Loucy (cell line): ENCODE measurements at regions not wholly inside any gene's neighbourhood (a gene's known extent, or its start where the extent isn't known, plus 50 kb on each side); places are given as distances from the start of the nearest gene placed in this dataset.
"Not testable (repeated sequence)": the region's sequence is repeated elsewhere in the genome, so short reads cannot be mapped to it uniquely, and the experiment has no call there.

Experiments used
- H2AFZ ChIP-seq: fragments of 200-600 bp; sonication (generic); 2 replicates; pipeline ENCODE4 v1.6.0; 2016; ENCODE audit warnings: antibody characterized with exemption, mild to moderate bottlenecking, low read length, moderate library complexity
- H3F3A ChIP-seq: fragments of 200-600 bp; 2 replicates; pipeline ENCODE4 v1.6.0; 2016; ENCODE audit warnings: antibody characterized with exemption, low read depth, mild to moderate bottlenecking
- H3K27me3 ChIP-seq: fragments of 200-600 bp; sonication (generic); 2 replicates; pipeline ENCODE4 v1.6.1; 2014; ENCODE audit warnings: low read length, mild to moderate bottlenecking; ENCODE audit not compliant: insufficient read depth, poor library complexity, severe bottlenecking
- H3K36me3 ChIP-seq: fragments of 200-600 bp; sonication (generic); 2 replicates; pipeline ENCODE4 v1.6.1; 2016; ENCODE audit warnings: low read length; ENCODE audit not compliant: insufficient read depth
- H3K4me1 ChIP-seq: fragments of 200-600 bp; sonication (generic); 2 replicates; pipeline ENCODE4 v1.5.1; 2014; ENCODE audit warnings: low read length, mild to moderate bottlenecking; ENCODE audit not compliant: insufficient read depth, poor library complexity, severe bottlenecking
- H3K4me2 ChIP-seq: fragments of 200-600 bp; sonication (generic); 2 replicates; pipeline ENCODE4 v1.6.0; 2014; ENCODE audit warnings: antibody characterized with exemption, low read length, low read depth, mild to moderate bottlenecking; ENCODE audit not compliant: poor library complexity, severe bottlenecking
- H3K4me3 ChIP-seq: fragments of 200-600 bp; sonication (generic); 2 replicates; pipeline ENCODE4 v1.5.1; 2014; ENCODE audit warnings: low read length, mild to moderate bottlenecking, mixed read lengths; ENCODE audit not compliant: poor library complexity, severe bottlenecking
- H3K79me2 ChIP-seq: fragments of 200-600 bp; sonication (generic); 2 replicates; pipeline ENCODE4 v1.6.1; 2014; ENCODE audit warnings: low read length; ENCODE audit not compliant: insufficient read depth
- H3K9ac ChIP-seq: fragments of 200-600 bp; sonication (generic); 2 replicates; pipeline ENCODE4 v1.6.0; 2014; ENCODE audit warnings: mild to moderate bottlenecking, low read depth, low read length, moderate library complexity; ENCODE audit not compliant: poor library complexity, severe bottlenecking
- H3K9me2 ChIP-seq: fragments of 200-600 bp; sonication (generic); replicated peaks from 2 replicates; pipeline ENCODE4 v1.6.1; 2016; ENCODE audit warnings: low read depth, low read length, mixed read lengths
- H3K9me3 ChIP-seq: fragments of 200-600 bp; sonication (generic); 2 replicates; pipeline ENCODE4 v1.6.1; 2014; ENCODE audit warnings: mild to moderate bottlenecking, antibody characterized with exemption, low read length, low read depth; ENCODE audit not compliant: insufficient read depth
- H4K20me1 ChIP-seq: fragments of 200-600 bp; sonication (generic); 2 replicates; pipeline ENCODE4 v1.6.0; 2014; ENCODE audit warnings: antibody characterized with exemption, low read length, mild to moderate bottlenecking; ENCODE audit not compliant: insufficient read depth, poor library complexity, severe bottlenecking
- EZH2phosphoT487 ChIP-seq: fragments of 200-600 bp; IDR thresholded peaks from 2 replicates; pipeline ENCODE4 v1.6.1; 2018; ENCODE audit warnings: antibody characterized with exemption, mild to moderate bottlenecking, moderate library complexity, borderline replicate concordance
- TF ChIP-seq, protein P1 (sequence below): fragments of 200-600 bp; sonication (generic); conservative IDR thresholded peaks from 2 replicates; pipeline ENCODE4 v1.5.1; 2014; ENCODE audit warnings: mild to moderate bottlenecking, antibody characterized with exemption, low read length

DNA sequence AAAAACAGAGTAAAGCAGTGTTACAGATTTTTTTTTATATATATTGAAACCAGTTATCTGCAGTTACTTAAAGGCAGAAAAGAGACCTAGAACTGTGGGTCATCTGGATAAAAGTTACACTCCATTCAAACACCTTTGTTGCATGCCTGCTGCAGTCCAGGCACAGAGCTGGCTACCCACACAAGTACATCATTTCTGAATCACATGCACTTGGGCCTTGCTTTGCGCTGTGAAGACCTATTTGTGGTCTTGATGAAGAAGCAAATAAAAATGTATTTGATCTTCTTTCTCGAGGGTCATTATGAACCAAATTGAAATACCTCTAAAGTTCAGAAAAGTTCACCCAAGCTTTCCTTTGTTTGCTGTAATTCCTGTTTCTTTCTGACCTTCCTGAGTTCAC lies 503.0 kb upstream of the ZNF608 start:
- TF ChIP-seq, protein P1, sequence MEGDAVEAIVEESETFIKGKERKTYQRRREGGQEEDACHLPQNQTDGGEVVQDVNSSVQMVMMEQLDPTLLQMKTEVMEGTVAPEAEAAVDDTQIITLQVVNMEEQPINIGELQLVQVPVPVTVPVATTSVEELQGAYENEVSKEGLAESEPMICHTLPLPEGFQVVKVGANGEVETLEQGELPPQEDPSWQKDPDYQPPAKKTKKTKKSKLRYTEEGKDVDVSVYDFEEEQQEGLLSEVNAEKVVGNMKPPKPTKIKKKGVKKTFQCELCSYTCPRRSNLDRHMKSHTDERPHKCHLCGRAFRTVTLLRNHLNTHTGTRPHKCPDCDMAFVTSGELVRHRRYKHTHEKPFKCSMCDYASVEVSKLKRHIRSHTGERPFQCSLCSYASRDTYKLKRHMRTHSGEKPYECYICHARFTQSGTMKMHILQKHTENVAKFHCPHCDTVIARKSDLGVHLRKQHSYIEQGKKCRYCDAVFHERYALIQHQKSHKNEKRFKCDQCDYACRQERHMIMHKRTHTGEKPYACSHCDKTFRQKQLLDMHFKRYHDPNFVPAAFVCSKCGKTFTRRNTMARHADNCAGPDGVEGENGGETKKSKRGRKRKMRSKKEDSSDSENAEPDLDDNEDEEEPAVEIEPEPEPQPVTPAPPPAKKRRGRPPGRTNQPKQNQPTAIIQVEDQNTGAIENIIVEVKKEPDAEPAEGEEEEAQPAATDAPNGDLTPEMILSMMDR = no peak
- H3K4me3 ChIP-seq = no peak overlapping the region
- no peaks in the 10 kb centered on the region for H3K9me3 ChIP-seq
- H3K36me3 ChIP-seq = no peaks in the 10 kb centered on the region
- H3K9ac ChIP-seq = no peak overlapping the region
- no peaks in the 10 kb centered on the region for H4K20me1 ChIP-seq
- no peaks in the 10 kb centered on the region for H3F3A ChIP-seq
- H2AFZ ChIP-seq = no peak overlapping the region
- no peaks in the 10 kb centered on the region for H3K4me1 ChIP-seq
- no peaks in the 10 kb centered on the region for H3K79me2 ChIP-seq
- H3K4me2 ChIP-seq = no peak overlapping the region
- no peaks in the 10 kb centered on the region for H3K9me2 ChIP-seq
- no peaks in the 10 kb centered on the region for H3K27me3 ChIP-seq

DNA sequence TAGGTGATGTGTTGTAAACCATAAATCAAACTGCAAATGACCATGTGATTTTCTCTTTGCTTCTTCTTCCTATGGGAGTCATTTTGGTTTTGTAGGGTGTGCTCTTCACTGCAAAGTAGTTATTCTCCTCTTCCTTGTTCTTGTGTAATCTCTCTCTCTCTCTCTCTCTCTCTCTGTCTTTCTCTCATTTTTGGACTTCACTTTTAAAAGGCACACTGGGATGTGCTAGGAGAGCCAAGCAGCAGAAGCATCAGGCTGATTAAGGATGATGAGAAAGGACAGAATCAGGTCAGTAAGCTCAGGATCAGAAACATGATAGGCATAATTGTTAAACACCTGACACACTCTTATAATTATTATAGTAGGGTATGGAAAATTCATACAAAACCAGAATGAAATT lies 505.3 kb upstream of the ZNF608 start:
- Histone ChIP-seq H3K4me2 (no peak overlapping the region), H3K9me3 (no peaks in the 10 kb centered on the region), H4K20me1 (no peaks in the 10 kb centered on the region), H3K9me2 (no peaks in the 10 kb centered on the region), H3K4me1 (no peaks in the 10 kb centered on the region), H3K36me3 (no peaks in the 10 kb centered on the region), H3K4me3 (no peak overlapping the region), H3K9ac (no peak overlapping the region), H3K27me3 (no peaks in the 10 kb centered on the region), H3K79me2 (no peaks in the 10 kb centered on the region), H2AFZ (no peak overlapping the region), H3F3A (no peaks in the 10 kb centered on the region)
- TF ChIP-seq, protein P1 = no peak
- no peak for TF ChIP-seq EZH2phosphoT487

DNA sequence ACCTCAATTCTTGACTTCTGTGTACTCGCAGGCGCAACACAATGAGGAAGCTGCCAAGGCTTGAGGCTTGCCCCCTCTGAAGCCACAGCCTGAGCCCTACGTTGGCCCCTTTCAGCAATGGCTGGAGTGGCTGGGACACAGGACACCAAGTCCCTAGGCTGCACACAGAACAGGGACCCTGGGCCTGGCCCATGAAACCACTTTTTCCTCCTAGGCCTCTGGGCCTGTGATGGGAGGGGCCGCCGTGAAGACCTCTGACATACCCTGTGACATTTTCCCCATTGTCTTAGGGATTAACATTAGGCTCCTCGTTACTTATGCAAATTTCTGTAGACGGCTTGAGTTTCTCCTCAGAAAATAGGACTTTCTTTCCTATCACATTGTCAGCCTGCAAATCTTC lies 507.2 kb upstream of the ZNF608 start:
- H3F3A ChIP-seq, H3K9ac ChIP-seq, H4K20me1 ChIP-seq, H3K9me3 ChIP-seq, H3K79me2 ChIP-seq, H3K9me2 ChIP-seq, H3K36me3 ChIP-seq, H3K4me2 ChIP-seq, H3K4me1 ChIP-seq, H2AFZ ChIP-seq, H3K4me3 ChIP-seq, H3K27me3 ChIP-seq: not testable (repeated sequence)

DNA sequence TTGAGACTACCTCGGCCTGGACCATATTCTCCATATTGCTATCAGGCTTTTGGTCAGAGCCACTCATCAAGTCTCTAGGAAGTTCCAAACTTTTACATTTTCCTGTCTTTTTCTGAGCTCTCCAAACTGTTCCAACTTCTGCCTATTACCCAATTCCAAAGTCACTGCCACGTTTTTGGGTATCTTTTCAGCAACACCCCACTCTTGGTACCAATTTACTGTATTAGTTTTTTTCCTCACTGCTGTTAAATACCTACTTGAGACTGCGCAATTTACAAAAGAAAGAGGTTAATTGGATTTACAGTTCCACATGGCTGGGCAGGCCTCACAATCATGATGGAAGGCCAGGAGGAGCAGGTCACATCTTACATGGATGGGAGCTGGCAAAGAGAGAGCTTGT lies 507.8 kb upstream of the ZNF608 start:
- no peaks in the 10 kb centered on the region for H3F3A ChIP-seq
- no peaks in the 10 kb centered on the region for H3K9me2 ChIP-seq
- no peak overlapping the region for H3K9ac ChIP-seq
- H3K79me2 ChIP-seq = no peaks in the 10 kb centered on the region
- H3K4me3 ChIP-seq = no peak overlapping the region
- H3K9me3 ChIP-seq = no peaks in the 10 kb centered on the region
- no peak for TF ChIP-seq EZH2phosphoT487
- TF ChIP-seq, protein P1 = no peak
- no peaks in the 10 kb centered on the region for H3K36me3 ChIP-seq
- H2AFZ ChIP-seq = no peak overlapping the region
- H3K4me1 ChIP-seq = no peaks in the 10 kb centered on the region
- no peaks in the 10 kb centered on the region for H3K27me3 ChIP-seq
- no peaks in the 10 kb centered on the region for H4K20me1 ChIP-seq
- H3K4me2 ChIP-seq = no peak overlapping the region
